NOMO-1 (cell line): ENCODE measurements at regions not wholly inside any gene's neighbourhood (a gene's known extent, or its start where the extent isn't known, plus 50 kb on each side); places are given as distances from the start of the nearest gene placed in this dataset.

Experiments used
- DNase-seq, 2 experiments: peaks; one replicate each; lab custom pipeline; 2025; ENCODE audit not compliant: unreplicated experiment in 2 of 2; lab: John Stamatoyannopoulos, UW

DNA sequence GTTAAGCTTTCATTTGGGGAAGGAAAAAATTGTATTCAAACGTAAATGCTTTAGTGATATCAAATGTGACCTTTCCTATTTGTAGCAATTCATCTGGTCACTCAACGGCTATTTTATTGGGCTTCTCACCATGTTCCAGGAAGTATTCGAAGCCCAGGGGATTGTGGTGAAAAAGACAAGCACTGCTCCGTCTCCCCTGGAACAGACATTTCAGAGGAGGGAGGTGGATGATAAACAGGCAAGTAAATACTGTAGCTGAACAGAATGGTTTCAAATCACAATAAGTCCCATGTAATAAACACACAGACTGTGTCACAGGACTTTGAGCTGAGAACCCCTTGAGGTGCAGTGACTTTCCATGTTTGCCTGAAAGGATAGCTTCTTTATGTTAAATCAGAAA, 464.7 kb upstream of the HNRNPA3 start:
- DNase-seq, result no peak

- DNase-seq, result no peak
These were observed 463.9 kb upstream of the HNRNPA3 start for GRCh38 chr2:176748662-176749061.

- DNase-seq, result no peak
These were observed 461.0 kb upstream of the HNRNPA3 start for GRCh38 chr2:176751314-176752227.

DNA sequence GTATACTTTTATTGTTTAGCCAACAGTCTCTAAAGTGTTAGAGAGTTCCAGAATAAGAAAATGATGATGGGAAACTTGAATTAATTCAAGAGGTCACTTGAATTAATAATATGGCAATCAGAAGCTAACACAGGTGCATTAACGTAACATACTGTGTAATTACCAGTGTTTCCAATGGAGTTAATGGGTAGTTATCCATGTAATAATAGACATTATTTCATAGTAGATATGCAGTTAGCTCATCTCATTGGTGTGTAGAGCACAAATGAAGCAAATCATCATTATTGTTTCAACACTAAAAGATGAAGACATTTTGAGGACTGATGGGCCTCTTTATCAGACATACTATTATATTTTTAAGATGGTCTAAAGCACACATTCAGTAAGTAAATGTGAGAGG, 460.3 kb upstream of the HNRNPA3 start:
- no peak for DNase-seq

DNA sequence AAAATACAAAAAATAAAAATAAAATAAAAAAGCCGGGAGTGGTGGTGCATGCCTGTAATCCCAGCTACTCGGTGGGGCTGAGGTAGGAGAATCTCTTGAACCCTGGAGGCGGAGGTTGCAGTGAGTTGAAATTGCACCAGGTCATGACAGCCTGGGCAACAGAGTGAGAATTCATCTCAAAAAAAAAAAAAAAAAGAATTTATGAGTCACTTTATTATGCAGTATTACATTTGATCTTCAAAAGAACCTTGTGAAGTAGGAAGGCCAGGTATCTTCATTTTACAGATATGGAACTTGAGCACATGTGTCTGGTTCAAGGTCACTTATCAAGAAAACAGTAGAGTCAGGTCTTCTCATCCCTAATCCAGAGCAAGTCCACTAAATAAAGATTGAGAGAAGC, 459.4 kb upstream of the HNRNPA3 start:
- no peak for DNase-seq

DNA sequence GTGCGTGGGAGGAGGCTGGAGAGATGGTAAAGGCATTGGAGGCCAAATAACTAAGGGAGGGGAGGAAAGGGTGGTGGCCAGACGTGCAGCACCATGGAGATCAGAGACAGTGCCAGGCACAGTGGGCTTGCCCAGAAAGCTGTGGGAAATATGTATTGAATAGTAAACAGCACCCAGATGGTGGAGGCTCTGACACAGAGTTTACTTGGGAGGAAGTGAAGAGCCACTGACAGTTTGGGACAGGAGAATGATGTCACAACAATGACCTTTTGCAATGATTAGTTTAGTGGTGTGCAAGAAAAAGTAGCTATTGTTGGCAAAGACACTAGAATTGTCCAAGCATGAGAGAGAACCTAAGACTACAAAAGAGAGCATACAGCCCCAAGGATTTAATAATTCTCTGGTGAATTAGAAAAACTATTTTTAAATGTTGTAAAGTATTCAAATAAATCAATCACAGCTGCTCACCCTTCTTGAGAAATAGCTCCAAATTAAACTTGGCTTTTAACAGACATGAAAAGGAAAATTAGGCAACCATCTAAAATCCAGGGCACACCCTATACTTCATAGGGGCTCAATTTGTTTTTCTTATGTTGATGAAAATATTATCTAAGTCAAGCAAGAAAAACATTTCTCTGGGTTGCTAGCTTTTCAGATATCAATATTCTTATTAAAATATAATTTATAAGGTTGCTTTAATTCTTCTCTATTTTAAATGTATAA, 458.7 kb upstream of the HNRNPA3 start:
- DNase-seq, result peak; percentile 44 to 77

DNA sequence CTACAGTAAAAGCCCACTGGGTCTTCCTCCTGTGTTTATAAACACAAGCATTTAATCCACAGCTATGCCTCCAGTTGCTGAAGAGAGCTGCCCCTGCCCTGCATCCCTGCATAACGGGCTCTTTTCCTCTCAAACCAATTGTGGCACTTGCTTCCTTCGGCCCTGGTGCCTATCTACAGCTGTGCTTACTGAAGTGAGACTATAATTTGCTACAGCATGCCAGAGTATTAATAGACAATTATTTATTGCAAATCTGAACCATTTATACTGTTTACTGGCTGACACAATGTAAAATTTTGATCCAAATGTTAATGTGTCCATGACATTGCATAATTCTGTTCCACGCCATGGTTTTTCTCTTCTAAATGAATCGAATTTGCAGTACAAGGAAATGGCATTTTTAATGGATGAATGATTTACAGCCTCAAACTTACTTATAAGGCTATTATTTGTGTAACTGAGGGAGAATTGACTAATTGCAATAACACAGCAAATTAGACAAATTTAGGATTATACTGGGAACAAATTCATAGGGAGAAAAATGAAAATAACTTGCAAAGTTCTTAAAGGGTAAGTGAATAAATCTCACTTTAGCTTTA, 457.0 kb upstream of the HNRNPA3 start:
- DNase-seq, result no peak

GRCh38 chr2:176758426-176758825, 454.2 kb upstream of the HNRNPA3 start:
- DNase-seq, result no peak

DNA sequence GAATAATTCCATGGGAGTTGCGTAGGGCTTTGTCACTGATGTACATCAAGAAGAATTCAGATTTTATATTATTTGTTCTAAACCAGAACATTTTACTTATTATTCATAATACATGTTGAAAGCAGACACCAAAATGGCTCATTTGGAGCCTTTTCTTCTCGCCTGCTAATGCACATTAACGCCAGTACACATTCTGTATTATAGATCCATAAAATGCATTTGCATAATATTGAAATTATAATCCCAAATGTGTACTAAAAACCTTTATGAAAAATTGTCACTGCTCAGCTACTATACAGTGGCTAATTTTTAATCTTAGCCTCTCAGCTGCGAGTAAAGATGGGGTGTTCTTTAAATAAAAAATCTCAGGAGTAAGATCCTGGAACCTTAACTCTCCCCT, 452.2 kb upstream of the HNRNPA3 start:
- DNase-seq, result no peak

DNA sequence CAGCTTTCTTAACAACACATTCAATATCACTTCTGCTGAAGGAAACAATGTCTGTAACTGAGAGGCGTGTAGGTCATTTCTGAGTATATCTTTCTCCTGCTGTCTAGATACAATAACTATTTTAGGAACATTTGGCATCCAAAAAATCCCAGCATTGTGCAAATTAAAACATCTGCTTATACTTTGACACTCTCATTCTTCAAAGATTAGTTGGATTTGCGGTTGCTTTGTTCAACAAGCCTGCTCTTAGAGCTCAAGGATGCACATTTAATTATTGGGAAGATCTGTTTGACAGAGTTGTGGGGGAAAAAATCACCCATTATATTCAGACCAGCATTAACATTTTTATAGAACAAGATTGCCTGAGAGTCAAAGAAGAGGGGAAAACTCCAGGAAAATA, 449.5 kb upstream of the HNRNPA3 start:
- no peak for DNase-seq

DNA sequence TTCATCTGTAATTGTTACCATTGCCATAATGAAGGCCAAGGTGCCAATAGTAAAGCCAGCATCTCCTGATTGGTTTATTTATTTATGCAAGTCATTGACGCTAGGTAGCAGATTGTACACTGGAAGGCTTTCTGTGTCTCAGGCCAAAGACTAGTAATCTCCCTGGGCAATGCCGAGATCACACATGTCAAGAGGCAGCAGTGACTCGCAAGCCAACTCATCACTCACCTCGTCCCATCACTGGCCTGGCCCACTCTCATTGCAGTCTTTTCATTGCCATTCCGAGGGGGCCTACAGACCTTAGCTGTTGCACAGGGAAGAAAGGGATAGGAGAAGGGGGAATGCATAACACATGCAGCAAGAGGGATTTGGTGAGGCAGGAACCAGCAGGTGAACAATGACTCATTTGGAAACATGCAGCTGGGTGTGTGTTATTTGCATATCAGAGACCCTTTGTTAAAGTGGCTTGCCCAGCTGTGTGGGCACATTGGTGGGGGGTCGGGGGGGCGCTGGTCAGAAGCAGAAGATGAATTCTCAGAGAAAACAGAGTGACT, 448.7 kb upstream of the HNRNPA3 start:
- no peak for DNase-seq

- no peak for DNase-seq
These were observed 447.7 kb upstream of the HNRNPA3 start for GRCh38 chr2:176764921-176765320.

- no peak for DNase-seq
These were observed 446.6 kb upstream of the HNRNPA3 start for GRCh38 chr2:176766005-176766404.

DNA sequence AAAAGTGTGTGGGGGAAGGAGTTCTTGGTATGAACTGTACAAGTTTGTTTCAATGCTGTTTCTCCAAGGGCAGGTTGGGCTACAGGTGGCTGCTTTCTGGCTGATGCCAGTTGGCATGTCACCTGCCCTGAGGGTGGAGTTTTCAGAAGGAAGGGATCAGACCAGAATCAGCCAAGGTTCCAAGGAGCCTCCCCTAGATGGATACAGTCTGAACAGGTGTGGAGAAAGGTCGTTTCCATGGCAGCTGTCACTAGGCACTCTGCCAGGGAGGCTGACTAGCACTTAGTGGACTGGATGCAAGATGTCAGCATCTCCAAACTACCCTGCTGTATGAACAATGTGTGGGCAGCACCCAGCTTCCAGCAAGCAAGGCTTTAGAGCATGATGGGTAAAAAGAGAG, 444.4 kb upstream of the HNRNPA3 start:
- DNase-seq, result no peak

DNA sequence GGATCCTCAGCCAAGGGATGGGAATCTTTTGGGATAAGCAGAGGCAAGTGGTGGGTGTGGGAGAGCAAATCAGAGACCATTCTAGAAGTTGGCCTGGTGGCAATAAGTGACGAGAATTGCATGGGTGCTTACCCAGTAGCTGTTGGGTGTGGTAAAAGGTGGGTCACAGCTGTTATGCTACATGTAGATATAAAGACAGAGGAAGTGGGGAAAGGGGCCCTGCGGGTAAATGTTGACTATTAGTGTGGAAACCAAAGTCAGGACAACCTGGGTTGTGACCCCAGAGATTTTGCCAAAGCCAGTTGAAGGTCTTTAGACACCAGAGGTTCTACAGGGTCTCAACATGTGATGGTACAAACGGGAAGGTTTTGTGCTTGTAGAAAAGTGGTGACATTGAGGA, 443.6 kb upstream of the HNRNPA3 start:
- no peak for DNase-seq

DNA sequence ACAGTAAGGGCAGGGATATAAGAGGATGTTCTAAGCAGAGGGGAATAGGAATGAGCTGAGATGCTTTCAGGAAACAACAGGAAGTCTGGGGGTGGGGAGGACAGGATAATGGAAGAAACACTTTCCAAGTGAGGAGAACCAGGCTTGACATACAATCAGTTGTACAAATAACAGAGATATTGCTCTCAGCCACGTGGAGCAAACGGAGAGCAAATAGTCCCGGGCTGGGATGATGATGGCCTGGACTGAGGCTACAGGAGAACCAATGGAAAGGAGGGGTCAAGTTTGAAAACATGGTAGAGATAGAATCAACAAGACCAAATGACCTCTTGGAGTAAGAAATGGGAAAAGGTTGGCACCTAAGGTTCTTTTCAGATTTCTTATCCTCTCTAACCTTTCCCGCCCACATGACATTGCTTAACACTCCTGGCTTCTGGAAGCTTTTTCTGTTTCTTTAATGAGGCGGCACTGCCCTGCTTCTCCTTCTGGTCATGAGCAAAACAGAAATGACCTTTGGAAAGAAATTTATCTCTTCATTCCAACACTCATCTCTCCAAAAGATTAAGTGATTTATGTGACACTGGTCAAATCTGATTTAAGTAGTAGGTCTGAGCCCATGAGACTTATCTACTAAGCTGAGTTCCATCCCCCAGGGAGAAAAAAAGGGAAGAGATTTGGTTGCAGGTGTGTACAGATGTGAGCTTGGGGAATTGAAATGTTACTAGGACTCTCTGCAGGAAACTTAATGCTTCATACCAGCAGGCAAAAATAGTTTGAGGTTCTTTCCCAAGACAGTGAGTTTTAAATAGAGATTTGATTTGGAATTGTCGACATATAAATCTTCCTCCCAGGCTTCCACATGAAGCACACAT, 442.9 kb upstream of the HNRNPA3 start:
- DNase-seq, result no peak

DNA sequence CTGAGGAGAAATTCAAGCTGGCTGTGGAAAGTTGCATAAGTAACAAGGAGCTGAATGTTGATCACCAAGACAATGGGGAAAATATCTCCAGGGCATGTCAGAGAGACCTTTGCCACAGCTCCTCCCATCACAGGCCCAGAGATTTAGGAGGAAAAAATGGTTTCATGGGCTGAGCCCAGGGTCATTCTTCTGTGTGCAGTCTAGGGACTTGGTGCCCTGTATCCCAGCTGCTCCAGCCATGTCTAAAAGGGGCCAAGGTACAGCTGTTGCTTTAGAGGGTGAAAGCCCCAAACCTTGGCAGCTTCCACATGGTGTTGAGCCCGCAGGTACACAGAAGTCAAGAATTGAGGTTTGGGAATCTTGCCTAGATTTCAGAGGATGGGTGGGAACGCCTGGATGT, 439.8 kb upstream of the HNRNPA3 start:
- DNase-seq, result no peak

DNA sequence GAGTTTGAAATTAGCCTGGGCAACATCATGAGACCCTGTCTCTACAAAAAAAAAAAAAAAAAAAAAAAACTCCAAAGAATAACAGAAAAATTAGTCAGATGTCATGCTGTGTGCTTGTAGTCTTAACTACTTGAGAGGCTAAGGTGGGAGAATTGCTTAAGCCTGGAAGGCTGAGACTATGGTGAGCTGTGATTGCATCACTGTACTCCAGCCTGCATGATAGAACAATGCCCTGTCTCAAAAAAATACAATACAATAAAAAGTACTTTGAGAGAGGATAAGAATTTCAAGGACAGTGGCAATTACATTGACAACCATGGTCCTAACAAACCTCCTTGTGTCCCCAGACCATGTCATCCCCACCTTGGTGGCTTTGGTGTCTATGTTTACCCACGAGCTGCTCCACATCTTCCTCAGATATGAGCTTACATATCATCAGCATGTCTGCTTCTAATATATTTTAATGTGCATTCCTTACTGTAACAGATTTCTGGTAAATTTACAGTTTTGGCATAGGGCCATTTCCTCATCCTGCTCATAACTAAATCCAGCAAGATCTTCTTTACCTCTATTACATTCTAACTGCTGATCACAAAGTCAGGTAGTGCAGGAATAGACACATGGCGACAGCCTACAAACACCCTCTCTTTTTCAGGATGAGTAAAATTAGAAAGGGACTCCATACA, 437.7 kb upstream of the HNRNPA3 start:
- DNase-seq, result no peak

GRCh38 chr2:176777262-176777661, 435.3 kb upstream of the HNRNPA3 start:
- DNase-seq, result no peak

DNA sequence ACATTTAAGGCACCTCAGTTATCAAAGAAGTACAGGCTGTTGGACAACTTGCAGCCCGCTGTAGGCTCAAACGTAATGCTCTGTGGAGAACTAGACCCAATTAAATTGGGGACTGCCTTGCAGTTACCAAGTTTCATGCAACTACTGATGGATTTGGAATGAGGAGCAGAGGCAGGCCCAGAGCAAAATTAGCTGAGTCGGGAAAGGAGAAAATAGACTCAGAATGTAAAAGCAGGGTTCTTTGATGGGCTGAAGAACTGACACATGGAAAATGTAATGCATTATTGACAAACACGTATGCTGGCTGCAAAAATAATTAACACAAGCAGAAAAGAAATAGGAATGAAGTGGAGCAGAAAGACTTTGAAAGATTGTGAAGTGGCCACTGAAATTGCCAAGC, 432.7 kb upstream of the HNRNPA3 start:
- no peak for DNase-seq
